ENCODE measurements at regions not wholly inside any gene's neighbourhood (a gene's known extent, or its start where the extent isn't known, plus 50 kb on each side); places are given as distances from the start of the nearest gene placed in this dataset.

DNA sequence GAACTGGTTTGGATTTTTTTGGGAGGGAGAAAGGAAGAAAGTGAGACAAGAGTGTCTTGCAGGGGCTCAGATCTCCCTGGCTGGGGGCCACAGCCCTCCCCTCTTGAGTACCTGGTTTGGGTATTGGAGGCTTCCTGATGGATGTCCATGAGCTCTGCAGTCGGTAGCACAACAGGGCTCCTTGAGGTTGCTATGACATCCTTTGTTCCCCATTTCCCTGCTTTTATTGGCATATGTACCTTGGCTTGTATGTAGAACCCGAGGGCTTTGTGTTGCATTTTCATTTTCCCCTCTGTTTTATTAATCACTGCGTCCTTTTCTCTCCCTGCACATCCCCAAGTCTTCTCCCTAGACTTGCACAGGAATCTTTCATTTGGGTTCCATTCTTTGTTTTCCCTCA lies 355.5 kb upstream of the TSHZ2 start:
- Histone ChIP-seq H3K4me2 (ENCODE audit: low read length) (no peak overlapping the region), H4K20me1 (ENCODE audit: insufficient read depth, low read length) (no peaks in the 10 kb centered on the region), H3K27me3 (ENCODE audit: low read depth, low read length) (peaks cover 49% of the 10 kb centered on the region; the same call in 1 of the 2 replicates), H3K4me1 (ENCODE audit: low read length) (peaks cover 12% of the 10 kb centered on the region), H3K9ac (ENCODE audit: low read length) (no peak overlapping the region), H3K4me3 (ENCODE audit: low read length) (no peak overlapping the region), H3K27ac (ENCODE audit: low read length) (no peak overlapping the region), H3K36me3 (replicated peaks; ENCODE audit: low read depth, low read length) (no peaks in the 10 kb centered on the region), H2AFZ (ENCODE audit: low read depth, low read length) (no peak overlapping the region), H3K9me3 (ENCODE audit: insufficient read depth, low read length) (no peaks in the 10 kb centered on the region), H3K79me2 (ENCODE audit: low read length) (no peaks in the 10 kb centered on the region)
- TF ChIP-seq, protein P1, sequence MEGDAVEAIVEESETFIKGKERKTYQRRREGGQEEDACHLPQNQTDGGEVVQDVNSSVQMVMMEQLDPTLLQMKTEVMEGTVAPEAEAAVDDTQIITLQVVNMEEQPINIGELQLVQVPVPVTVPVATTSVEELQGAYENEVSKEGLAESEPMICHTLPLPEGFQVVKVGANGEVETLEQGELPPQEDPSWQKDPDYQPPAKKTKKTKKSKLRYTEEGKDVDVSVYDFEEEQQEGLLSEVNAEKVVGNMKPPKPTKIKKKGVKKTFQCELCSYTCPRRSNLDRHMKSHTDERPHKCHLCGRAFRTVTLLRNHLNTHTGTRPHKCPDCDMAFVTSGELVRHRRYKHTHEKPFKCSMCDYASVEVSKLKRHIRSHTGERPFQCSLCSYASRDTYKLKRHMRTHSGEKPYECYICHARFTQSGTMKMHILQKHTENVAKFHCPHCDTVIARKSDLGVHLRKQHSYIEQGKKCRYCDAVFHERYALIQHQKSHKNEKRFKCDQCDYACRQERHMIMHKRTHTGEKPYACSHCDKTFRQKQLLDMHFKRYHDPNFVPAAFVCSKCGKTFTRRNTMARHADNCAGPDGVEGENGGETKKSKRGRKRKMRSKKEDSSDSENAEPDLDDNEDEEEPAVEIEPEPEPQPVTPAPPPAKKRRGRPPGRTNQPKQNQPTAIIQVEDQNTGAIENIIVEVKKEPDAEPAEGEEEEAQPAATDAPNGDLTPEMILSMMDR (IDR thresholded peaks at IDR 0.05; ENCODE audit: low read depth, low read length), result no peak
- no peak for TF ChIP-seq EZH2phosphoT487 (IDR thresholded peaks at IDR 0.05; ENCODE audit: low read depth)

DNA sequence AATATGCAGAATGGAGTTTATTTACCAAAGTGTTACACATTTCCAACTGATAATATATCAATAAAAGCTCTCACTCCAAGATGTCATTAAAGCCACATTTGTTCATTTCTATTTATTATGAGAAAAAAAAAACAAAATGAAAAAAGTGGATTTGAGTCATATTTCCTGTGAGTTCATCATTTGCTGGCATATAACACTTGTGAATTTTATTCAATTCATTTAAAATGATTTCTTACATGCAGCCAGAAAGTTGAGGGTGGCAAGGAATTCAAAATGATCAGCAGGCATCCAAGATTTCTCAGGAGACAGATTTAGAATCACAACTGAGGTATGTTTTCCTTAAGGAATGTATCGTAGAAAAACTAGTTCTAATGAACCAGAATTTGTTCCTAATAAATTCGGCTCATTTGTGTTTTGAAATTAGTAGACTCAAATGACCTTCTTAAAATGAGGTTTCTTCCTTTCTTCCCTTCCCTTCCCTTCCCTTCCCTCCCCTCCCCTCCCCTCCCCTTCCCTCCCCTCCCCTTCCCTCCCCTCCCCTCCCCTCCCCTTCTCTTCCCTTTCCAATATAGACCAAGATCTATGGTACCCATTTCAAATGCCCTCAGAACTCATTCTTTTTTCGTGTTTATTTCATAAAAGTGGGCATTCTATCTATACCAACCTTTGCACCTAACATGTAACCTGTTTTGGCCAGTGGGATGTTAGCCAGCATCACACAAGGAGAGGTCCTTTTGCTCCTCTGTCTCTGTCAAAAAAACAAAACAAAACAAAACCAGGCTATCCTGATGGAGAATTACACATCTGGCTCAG lies 357.9 kb upstream of the TSHZ2 start:
- H3K79me2 ChIP-seq (ENCODE audit: low read length), result no peaks in the 10 kb centered on the region
- no peaks in the 10 kb centered on the region for H3K36me3 ChIP-seq (replicated peaks; ENCODE audit: low read depth, low read length)
- H3K4me1 ChIP-seq (ENCODE audit: low read length), result peaks cover 6% of the 10 kb centered on the region
- no peak overlapping the region for H3K4me2 ChIP-seq (ENCODE audit: low read length)
- no peak for TF ChIP-seq EZH2phosphoT487 (IDR thresholded peaks at IDR 0.05; ENCODE audit: low read depth)
- TF ChIP-seq, protein P1 (IDR thresholded peaks at IDR 0.05; ENCODE audit: low read depth, low read length), result no peak
- no peaks in the 10 kb centered on the region for H4K20me1 ChIP-seq (ENCODE audit: insufficient read depth, low read length)
- H3K27ac ChIP-seq (ENCODE audit: low read length), result no peak overlapping the region
- H2AFZ ChIP-seq (ENCODE audit: low read depth, low read length), result no peak overlapping the region
- H3K9ac ChIP-seq (ENCODE audit: low read length), result no peak overlapping the region
- H3K9me3 ChIP-seq (ENCODE audit: insufficient read depth, low read length), result no peaks in the 10 kb centered on the region
- peaks cover 32% of the 10 kb centered on the region for H3K27me3 ChIP-seq (ENCODE audit: low read depth, low read length)
- H3K4me3 ChIP-seq (ENCODE audit: low read length), result no peak overlapping the region

DNA sequence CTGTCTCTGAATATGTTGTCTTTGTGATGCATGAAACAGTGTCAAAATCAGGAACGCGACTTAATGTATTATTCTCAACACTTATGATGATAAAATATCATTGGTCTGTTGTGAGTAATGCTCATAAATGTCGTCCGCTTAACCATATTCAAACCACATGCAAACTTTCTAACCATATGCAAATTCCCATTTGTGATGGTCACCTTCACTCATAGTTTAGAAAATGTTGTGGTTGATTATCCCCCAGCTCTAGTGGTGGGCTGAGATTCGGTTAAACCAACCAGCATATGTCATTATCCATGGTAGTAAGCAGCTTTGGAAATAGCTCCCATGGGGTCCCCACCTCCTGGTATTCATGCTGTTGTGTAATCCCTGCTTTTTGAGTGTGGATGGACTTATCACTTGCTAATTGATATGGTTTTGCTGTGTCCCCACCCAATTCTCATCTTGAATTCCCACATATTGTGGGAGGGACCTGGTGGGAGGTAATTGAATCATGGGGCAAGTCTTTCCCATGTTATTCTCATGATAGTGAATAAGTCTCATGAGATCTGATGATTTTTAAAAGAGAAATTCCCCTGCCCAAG lies 360.0 kb upstream of the TSHZ2 start:
- H3K4me2 ChIP-seq (ENCODE audit: low read length), result no peak overlapping the region
- TF ChIP-seq, protein P1 (IDR thresholded peaks at IDR 0.05; ENCODE audit: low read depth, low read length), result no peak
- no peak for TF ChIP-seq EZH2phosphoT487 (IDR thresholded peaks at IDR 0.05; ENCODE audit: low read depth)
- H3K27ac ChIP-seq (ENCODE audit: low read length), result no peak overlapping the region

DNA sequence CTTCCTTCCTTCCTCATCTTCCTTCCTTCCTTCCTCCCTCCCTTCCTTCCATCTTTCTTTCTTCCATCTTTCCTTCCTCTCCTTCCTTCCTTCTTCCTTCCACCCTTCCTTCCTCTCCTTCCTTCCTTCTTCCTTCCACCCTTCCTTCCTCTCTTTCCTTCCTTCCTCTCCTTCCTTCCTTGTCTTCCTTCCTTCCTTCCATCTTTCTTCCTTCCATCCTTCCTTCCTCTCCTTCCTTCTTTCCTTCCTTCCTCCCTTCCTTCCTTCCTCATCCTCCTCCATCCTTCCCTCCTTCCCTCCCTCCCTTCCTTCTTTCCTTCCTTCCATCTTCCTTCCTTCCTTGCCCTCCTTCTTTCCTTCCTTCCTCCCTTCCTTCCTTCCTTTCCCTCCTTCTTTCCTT lies 361.4 kb upstream of the TSHZ2 start:
- no peaks in the 10 kb centered on the region for H3K79me2 ChIP-seq (ENCODE audit: low read length)
- no peak overlapping the region for H3K27ac ChIP-seq (ENCODE audit: low read length)
- no peaks in the 10 kb centered on the region for H3K9me3 ChIP-seq (ENCODE audit: insufficient read depth, low read length)
- no peak overlapping the region for H3K4me3 ChIP-seq (ENCODE audit: low read length)
- H3K4me2 ChIP-seq (ENCODE audit: low read length), result no peak overlapping the region
- no peaks in the 10 kb centered on the region for H3K4me1 ChIP-seq (ENCODE audit: low read length)
- H4K20me1 ChIP-seq (ENCODE audit: insufficient read depth, low read length), result no peaks in the 10 kb centered on the region
- H3K27me3 ChIP-seq (ENCODE audit: low read depth, low read length), result peaks cover 31% of the 10 kb centered on the region
- no peak for TF ChIP-seq EZH2phosphoT487 (IDR thresholded peaks at IDR 0.05; ENCODE audit: low read depth)
- TF ChIP-seq, protein P1 (IDR thresholded peaks at IDR 0.05; ENCODE audit: low read depth, low read length), result no peak
- H3K9ac ChIP-seq (ENCODE audit: low read length), result no peak overlapping the region
- H2AFZ ChIP-seq (ENCODE audit: low read depth, low read length), result no peak overlapping the region
- H3K36me3 ChIP-seq (replicated peaks; ENCODE audit: low read depth, low read length), result no peaks in the 10 kb centered on the region

More for the DNA sequence above, 360.0 kb upstream of the TSHZ2 start:
- Histone ChIP-seq H3K79me2 (ENCODE audit: low read length) (no peaks in the 10 kb centered on the region), H4K20me1 (ENCODE audit: insufficient read depth, low read length) (no peaks in the 10 kb centered on the region), H2AFZ (ENCODE audit: low read depth, low read length) (no peak overlapping the region), H3K36me3 (replicated peaks; ENCODE audit: low read depth, low read length) (no peaks in the 10 kb centered on the region), H3K9ac (ENCODE audit: low read length) (no peak overlapping the region), H3K27me3 (ENCODE audit: low read depth, low read length) (peaks cover 26% of the 10 kb centered on the region), H3K9me3 (ENCODE audit: insufficient read depth, low read length) (no peaks in the 10 kb centered on the region), H3K4me3 (ENCODE audit: low read length) (no peak overlapping the region), H3K4me1 (ENCODE audit: low read length) (no peaks in the 10 kb centered on the region)
